ENCODE measurements at regions not wholly inside any gene's neighbourhood (a gene's known extent, or its start where the extent isn't known, plus 50 kb on each side); places are given as distances from the start of the nearest gene placed in this dataset.

- DNase-seq, result peak; percentile 7
Observed at GRCh38 chr13:26456650-26457049, 100.8 kb upstream of the WASF3 start.

DNA sequence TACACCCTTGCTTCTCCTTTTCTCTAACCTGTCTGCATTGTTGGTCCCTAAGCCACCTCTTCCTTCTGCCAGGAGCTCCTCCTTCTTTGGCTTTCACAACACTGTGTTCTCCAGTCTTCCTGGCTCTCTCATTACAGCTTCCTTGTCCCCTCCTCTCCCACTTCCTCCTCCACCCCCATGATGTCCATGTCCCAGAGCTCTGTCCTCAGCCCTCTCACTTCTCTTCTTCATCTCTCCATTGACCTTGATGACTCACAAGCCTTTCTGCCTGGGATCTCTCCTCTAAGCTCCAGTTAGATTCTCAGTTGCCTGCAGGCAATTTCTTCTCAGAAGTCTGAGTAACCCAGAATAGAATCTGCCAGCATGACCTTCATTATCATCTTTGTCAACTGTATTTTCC, 100.3 kb upstream of the WASF3 start:
- DNase-seq, result peak; percentile 2

GRCh38 chr13:26458196-26458749, 99.2 kb upstream of the WASF3 start:
- no peak for DNase-seq

- no peak for DNase-seq
Observed at GRCh38 chr13:26459276-26460131, 98.0 kb upstream of the WASF3 start.

DNA sequence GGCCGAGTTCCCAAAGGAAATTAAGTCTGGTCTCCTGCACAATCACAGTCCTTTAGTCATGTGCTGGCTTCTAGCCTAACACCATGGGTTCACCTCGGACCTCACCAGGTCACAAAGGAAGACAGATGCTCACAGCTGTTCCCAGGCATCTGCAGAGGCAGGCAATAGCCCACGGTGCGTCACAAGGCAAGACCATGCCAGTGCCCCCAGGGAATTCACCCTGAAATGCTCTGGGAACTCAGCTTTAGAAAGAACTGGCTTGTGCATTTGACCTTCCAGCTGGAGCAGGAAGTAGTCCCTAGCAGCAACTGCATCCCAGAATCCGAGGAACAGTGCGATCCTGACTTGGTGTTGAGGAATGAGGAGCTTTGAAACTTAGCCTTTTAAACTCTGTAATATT, 96.8 kb upstream of the WASF3 start:
- DNase-seq, result no peak

DNA sequence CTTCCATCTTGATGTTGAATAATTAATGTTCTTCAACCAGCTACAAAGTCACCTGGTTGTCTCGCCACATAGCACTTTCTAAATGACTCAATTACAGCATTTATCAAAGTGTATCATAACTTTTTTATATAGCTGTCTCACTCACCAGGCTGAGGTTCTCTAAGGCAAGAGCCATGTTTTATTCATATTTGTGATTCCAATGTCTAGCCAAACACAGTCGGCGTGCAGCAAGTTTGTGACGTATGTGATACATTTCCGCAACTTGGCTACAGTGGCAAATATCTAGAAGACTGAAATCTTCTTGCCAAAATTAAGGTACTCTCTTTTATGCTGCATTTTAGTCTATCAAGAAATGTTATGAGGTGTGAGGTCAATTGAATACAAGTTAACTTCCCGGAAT, 94.2 kb upstream of the WASF3 start:
- no peak for DNase-seq

- no peak for DNase-seq
Observed at GRCh38 chr13:26463848-26464247, 93.6 kb upstream of the WASF3 start.

DNA sequence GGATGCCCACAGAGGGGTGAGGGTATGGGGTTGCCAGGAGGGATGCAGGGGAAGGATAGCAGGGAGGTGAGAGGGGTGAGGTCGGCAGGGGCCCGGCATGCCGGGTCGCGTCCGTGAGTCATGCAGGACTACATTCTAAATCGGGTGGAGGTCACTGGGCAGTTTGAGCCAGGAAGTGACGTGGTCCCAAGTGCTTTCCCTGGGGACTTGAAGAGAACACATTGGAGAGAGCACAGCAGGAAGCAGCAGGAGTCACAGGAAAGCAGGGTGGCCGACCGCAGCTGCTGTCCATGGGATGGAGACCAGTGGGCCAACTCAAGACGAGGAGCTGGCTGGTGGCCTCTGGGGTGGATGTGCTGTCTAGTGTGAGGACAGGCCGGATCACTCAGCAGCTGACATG, 92.0 kb upstream of the WASF3 start:
- no peak for DNase-seq

GRCh38 chr13:26465954-26466353, 91.5 kb upstream of the WASF3 start:
- no peak for DNase-seq

DNA sequence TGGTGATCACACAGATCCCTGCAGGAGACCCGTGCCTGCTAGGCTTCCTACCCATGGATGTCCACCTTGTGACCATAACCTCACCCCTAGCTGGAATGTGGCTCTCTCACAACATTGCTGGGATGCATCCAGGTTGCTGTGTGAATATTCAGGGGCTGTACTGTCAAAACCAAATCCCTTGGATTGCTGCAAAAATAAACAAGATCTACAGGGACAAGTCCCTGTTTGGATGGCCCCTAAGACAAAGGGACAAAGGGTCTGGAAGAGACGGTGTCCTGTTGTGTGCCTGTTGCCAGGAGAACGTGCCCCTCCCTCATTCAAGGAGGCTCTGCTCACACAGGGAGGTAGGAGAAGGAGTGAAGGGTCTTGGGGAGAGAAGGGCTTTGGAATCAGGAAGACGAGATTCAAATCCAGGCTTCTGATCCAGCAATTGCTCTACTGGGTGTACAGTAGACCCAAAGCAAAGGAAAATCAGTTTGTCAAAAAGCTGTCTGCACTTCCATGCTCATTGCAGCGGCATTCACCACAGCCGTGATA, 89.2 kb upstream of the WASF3 start:
- no peak for DNase-seq

GRCh38 chr13:26469602-26470001, 87.9 kb upstream of the WASF3 start:
- DNase-seq, result peak; percentile 34

GRCh38 chr13:26471807-26472206, 85.7 kb upstream of the WASF3 start:
- no peak for DNase-seq

GRCh38 chr13:26473571-26474230, 83.8 kb upstream of the WASF3 start:
- peak; percentile 13 for DNase-seq

DNA sequence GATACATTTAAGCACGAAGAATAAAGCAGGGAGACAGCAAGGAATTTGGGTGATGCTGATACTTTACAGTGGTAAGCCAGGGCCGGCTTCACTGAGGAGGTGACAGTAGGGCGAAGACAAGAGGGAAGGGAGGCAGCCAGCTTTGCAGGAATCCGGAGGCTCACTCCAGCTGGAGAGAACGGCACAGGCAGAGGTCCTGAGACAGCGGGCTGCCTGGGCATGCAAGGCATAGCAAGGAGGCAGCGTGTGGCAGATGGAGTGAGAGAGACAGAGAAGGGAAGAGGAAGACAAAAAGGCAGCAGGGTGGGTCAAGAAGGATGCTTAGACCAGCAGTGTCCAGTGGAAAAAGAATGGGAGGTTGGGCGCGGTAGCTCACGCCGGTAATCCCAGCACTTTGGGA, 83.2 kb upstream of the WASF3 start:
- DNase-seq, result no peak

GRCh38 chr13:26475176-26476110, 82.0 kb upstream of the WASF3 start:
- no peak for DNase-seq

- no peak for DNase-seq
Observed at GRCh38 chr13:26476111-26476781, 81.2 kb upstream of the WASF3 start.

DNA sequence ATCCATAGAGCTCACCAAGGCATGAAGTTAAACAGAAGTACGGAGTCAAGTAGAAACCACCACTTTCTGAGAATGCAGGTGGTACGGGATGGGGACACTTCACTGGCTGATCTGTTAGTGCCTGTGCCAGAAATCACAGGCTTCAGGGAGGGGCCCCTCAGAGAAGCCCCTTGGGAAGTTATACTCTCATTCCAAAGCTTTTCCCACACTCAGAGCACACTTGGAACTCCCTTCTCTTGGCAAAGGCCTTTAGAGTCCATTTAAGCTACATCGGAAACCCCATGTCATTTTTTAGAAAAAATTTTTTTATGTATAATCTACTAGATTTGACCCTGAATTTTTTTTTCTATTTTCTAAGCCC, 80.7 kb upstream of the WASF3 start:
- DNase-seq, result no peak

DNA sequence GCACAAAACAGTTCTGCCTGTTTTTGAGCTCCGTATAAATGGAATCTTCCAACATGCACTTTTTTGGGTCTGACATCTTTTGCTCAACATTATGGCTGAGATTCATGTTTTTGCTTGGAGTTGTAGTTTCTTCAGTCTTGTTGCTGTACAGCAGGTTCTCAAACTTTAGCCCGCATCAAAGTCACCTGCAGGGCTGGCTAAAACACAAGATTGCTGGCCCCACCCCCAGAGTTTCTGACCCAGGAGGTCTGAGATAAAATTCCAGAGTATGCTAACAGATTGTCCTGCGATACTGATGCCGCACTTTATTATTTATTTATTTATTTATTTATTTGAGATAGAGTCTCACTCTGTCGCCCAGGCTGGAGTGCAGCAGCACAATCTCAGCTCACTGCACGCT, 79.8 kb upstream of the WASF3 start:
- no peak for DNase-seq

DNA sequence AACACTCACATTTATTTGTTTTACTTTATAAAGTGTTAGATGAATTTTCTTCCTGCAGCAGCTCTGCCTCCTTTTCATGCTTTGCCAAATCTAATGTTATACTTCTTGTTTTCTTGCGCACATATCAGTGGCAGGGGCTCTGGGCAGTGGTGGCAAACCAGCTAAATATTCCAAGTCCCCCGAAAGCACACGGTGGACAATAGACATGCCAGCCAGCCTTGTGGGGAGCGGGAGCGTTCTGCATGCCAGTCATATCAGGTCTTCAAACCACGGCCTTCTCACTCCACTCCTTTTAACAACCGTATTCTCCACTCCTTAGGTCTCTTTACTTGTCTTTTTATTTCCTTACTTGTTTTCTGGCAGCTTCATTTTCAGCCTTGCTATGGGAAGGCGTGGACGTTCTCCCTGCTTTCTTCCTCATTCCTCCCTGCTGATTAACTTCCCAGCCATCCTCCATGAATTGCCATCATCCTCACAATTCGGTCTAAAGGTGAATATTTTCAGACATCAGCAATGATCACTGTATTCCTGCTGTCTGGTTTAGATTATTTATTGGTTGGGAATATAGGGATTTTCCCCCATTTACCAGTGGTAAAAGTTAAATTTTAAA, 77.1 kb upstream of the WASF3 start:
- no peak for DNase-seq

GRCh38 chr13:26482451-26483197, 74.9 kb upstream of the WASF3 start:
- peak; percentile 52 for DNase-seq

- DNase-seq, result no peak
Observed at GRCh38 chr13:26483546-26483945, 73.9 kb upstream of the WASF3 start.
